Nephron (organoid): ENCODE measurements at regions not wholly inside any gene's neighbourhood (a gene's known extent, or its start where the extent isn't known, plus 50 kb on each side); places are given as distances from the start of the nearest gene placed in this dataset.
A peak's percentile ranks its signal among the peaks of the same experiment; 100 is the strongest.

Experiments
- H3K27ac Mint-ChIP-seq, 3 experiments: 2 replicates each; pipeline ENCODE4 v1.8.0; 2020; ENCODE audit warnings: mixed read lengths in 3 of 3, mild to moderate bottlenecking in 2 of 3, moderate library complexity in 1 of 3
- H3K27me3 Mint-ChIP-seq: 2 replicates; pipeline ENCODE4 v1.8.0; 2021; ENCODE audit warnings: low read depth, mild to moderate bottlenecking, moderate library complexity, mixed read lengths
- H3K36me3 Mint-ChIP-seq: 2 replicates; pipeline ENCODE4 v1.8.0; 2020; ENCODE audit warnings: low read depth, mixed read lengths
- H3K4me1 Mint-ChIP-seq: 2 replicates; pipeline ENCODE4 v1.8.0; 2020; ENCODE audit warnings: mixed read lengths
- H3K4me3 Mint-ChIP-seq, 3 experiments: 2 replicates each; pipeline ENCODE4 v1.8.0; 2020; ENCODE audit warnings: mild to moderate bottlenecking in 3 of 3, mixed read lengths in 3 of 3, moderate library complexity in 2 of 3
- H3K9me3 Mint-ChIP-seq: 2 replicates; pipeline ENCODE4 v1.8.0; 2020; ENCODE audit warnings: mixed read lengths
- TF ChIP-seq, protein P1 (sequence below), 3 experiments: fragments of 200-600 bp; sonication (generic); IDR thresholded peaks; one replicate each; pipeline ENCODE4 v1.5.0; 2021; ENCODE audit warnings: antibody characterized with exemption in 3 of 3; ENCODE audit not compliant: unreplicated experiment in 3 of 3

DNA sequence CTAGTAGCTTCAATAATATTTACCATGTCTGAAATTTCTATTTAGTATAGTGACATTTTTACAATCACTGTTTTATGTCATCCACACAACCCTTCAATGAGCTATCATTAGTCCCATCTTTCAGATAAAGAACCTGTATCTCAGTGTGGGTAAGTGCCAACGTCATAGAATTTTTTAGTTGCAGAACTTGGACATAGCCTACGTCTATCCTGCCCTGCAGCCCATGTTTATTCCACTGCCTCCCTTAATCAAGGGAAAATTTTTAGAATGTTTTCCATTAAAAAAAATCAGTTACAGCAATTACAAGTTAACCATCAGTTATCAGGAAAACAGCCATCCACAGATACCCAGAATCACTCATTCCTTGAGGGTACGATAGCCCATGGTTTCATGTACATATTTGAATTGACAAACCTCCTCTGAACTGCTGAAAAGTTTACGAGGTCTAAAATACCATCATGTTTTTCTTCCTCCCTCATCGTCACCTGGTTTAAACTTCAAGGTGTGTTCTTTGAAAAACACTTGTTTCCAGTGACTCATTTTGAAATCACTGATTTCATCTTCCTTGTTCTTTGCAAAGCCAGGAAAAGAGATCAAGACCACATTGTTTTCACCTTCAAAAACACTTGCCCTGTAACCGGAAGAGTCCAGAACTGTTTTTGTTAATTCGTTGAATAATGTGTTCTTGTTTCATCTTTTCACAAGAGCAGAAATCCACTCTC lies 100.9 kb downstream of the FAM76B start:
- TF ChIP-seq, protein P1, sequence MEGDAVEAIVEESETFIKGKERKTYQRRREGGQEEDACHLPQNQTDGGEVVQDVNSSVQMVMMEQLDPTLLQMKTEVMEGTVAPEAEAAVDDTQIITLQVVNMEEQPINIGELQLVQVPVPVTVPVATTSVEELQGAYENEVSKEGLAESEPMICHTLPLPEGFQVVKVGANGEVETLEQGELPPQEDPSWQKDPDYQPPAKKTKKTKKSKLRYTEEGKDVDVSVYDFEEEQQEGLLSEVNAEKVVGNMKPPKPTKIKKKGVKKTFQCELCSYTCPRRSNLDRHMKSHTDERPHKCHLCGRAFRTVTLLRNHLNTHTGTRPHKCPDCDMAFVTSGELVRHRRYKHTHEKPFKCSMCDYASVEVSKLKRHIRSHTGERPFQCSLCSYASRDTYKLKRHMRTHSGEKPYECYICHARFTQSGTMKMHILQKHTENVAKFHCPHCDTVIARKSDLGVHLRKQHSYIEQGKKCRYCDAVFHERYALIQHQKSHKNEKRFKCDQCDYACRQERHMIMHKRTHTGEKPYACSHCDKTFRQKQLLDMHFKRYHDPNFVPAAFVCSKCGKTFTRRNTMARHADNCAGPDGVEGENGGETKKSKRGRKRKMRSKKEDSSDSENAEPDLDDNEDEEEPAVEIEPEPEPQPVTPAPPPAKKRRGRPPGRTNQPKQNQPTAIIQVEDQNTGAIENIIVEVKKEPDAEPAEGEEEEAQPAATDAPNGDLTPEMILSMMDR (IDR thresholded peaks at IDR 0.05; ENCODE audit: unreplicated experiment in 3 of 3) = no peak
- Mint-ChIP-seq H3K4me3 (no peak overlapping the region), H3K36me3 (no peaks in the 10 kb centered on the region), H3K4me1 (peaks cover 18% of the 10 kb centered on the region), H3K27me3 (no peaks in the 10 kb centered on the region), H3K27ac (no peak overlapping the region), H3K9me3 (no peaks in the 10 kb centered on the region)

DNA sequence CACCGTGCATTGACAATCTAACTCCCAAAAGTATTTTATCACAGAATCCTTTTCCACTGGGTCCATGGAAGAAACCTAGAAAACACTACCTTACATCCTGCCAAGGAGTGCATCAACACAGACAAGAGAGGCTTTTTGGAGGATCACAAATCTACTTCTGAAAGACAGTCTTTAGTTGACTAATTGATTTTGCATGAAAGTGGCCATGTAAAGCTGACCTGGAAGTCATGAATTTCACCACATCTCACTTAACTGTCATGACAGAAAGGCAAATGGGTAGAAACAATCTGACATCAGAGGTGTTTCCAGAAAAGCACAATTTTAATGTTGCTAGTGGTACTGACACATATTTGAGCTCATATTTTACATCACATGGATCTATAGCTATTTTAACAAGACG lies 101.6 kb downstream of the FAM76B start:
- Mint-ChIP-seq H3K27me3 (peaks cover under 1% of the 10 kb centered on the region), H3K4me3 (no peak overlapping the region), H3K36me3 (no peaks in the 10 kb centered on the region), H3K4me1 (peaks cover 20% of the 10 kb centered on the region), H3K27ac (no peak overlapping the region), H3K9me3 (no peaks in the 10 kb centered on the region)
- TF ChIP-seq, protein P1 (IDR thresholded peaks at IDR 0.05; ENCODE audit: unreplicated experiment in 3 of 3) = no peak

DNA sequence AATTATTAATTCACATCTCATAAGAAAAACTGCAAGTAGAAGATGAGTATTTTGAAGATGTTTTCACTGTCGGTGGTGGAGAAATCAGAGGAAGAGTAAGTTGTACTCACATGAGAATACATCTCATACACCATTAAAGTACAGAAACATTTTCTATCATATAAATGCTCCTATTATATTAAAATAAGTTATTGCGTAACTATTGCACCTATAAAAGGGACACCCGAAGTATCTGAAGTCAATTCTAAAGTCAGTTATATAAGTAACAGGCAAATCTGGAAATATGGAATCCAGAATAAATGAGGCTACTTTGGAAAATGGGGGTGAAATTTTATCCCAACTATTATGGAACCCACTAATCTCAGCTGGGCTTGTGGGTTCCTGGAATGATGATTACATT lies 103.3 kb downstream of the FAM76B start:
- Mint-ChIP-seq H3K36me3 (no peaks in the 10 kb centered on the region), H3K27ac (peak overlapping the region in 2 of 3 experiments; percentile 76 to 84), H3K4me1 (peaks cover 26% of the 10 kb centered on the region), H3K27me3 (peaks cover 6% of the 10 kb centered on the region), H3K9me3 (no peaks in the 10 kb centered on the region), H3K4me3 (no peak overlapping the region)
- TF ChIP-seq, protein P1 (IDR thresholded peaks at IDR 0.05; ENCODE audit: unreplicated experiment in 3 of 3) = no peak

DNA sequence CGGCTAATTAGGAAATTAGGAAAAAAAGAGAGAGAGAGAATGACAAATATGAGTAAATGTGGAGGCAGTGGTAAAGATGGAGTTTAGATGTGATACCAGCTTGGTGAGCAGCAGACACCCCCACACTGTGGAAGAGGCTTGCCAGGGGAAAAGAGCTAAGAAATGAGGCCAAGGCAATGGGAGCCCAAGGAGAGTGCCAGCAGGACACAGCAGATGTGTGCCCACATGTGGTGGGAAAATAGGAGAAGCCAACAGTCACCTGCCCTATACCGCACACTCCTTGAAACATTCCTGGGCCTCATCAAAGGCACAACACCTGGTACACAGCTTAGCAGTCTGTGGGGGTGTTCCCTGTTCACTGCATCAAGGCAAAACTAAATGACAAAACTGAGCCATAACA lies 104.9 kb downstream of the FAM76B start:
- peaks cover 42% of the 10 kb centered on the region for H3K4me1 Mint-ChIP-seq
- no peak overlapping the region for H3K4me3 Mint-ChIP-seq
- H3K9me3 Mint-ChIP-seq = no peaks in the 10 kb centered on the region
- peak overlapping the region in 2 of 3 experiments; percentile 15 to 31 for H3K27ac Mint-ChIP-seq
- TF ChIP-seq, protein P1 (IDR thresholded peaks at IDR 0.05; ENCODE audit: unreplicated experiment in 3 of 3) = no peak
- no peaks in the 10 kb centered on the region for H3K36me3 Mint-ChIP-seq
- peaks cover 6% of the 10 kb centered on the region for H3K27me3 Mint-ChIP-seq

DNA sequence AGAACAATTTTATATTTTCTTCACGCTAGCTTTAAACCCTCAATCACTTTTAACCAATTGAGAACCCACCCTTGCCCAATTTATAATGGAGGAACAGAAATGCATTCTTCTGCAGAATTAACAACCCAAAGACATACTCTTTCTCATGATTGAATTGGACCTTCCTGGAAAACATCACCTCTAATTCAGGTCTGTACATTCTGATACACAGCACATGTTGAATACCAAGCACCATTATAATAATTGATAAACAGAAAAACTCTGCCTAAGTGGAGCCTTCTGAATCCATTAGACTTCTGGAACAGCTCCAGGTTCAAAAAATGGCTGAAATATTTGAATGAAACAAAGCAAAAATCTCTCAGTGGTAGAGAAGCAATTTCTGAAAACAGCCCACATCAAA lies 105.4 kb downstream of the FAM76B start:
- TF ChIP-seq, protein P1 (IDR thresholded peaks at IDR 0.05; ENCODE audit: unreplicated experiment in 3 of 3) = no peak
- H3K9me3 Mint-ChIP-seq = no peaks in the 10 kb centered on the region

DNA sequence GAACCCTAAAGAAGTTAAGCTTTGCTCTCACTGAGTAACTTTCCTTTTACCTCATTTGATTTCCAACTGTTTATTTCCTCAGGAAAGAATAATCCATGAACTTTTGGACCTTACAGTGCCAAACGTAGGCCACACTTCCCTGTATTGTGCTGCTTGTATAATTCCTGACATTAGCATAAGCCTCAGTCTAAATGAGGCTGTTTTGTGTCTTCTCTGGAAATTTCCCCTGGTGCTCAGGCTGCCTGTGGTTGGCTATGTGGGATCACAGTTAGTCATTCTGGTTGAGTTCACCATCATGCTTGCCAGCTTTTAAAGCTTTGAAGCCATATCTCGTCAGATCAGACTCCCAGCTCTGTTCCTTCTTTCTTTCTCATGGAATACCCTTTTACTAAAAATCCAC lies 107.0 kb downstream of the FAM76B start:
- Mint-ChIP-seq H3K36me3 (no peaks in the 10 kb centered on the region), H3K9me3 (no peaks in the 10 kb centered on the region), H3K27me3 (peaks cover 6% of the 10 kb centered on the region), H3K4me1 (peaks cover 51% of the 10 kb centered on the region), H3K27ac (peak overlapping the region in 2 of 3 experiments; percentile 9 to 54), H3K4me3 (no peak overlapping the region)
- TF ChIP-seq, protein P1 (IDR thresholded peaks at IDR 0.05; ENCODE audit: unreplicated experiment in 3 of 3) = no peak

More for the DNA sequence above, 105.4 kb downstream of the FAM76B start:
- no peak overlapping the region for H3K4me3 Mint-ChIP-seq
- H3K27ac Mint-ChIP-seq = peak overlapping the region in 2 of 3 experiments; percentile 15 to 54
- peaks cover 6% of the 10 kb centered on the region for H3K27me3 Mint-ChIP-seq
- H3K4me1 Mint-ChIP-seq = peaks cover 47% of the 10 kb centered on the region
- no peaks in the 10 kb centered on the region for H3K36me3 Mint-ChIP-seq
